ENCODE measurements at regions not wholly inside any gene's neighbourhood (a gene's known extent, or its start where the extent isn't known, plus 50 kb on each side); places are given as distances from the start of the nearest gene placed in this dataset.

- TF ChIP-seq HDGF (IDR thresholded peaks at IDR 0.05; ENCODE audit: borderline replicate concordance) (no peak), BHLHE40 (IDR thresholded peaks at IDR 0.05; ENCODE audit: borderline replicate concordance) (no peak), ELF4 (IDR thresholded peaks at IDR 0.05) (no peak), LEF1 (IDR thresholded peaks at IDR 0.05; ENCODE audit: borderline replicate concordance) (no peak), FOXK2 (IDR thresholded peaks at IDR 0.05) (no peak), SP1 (IDR thresholded peaks at IDR 0.05) (no peak)
- TF ChIP-seq, protein P1, sequence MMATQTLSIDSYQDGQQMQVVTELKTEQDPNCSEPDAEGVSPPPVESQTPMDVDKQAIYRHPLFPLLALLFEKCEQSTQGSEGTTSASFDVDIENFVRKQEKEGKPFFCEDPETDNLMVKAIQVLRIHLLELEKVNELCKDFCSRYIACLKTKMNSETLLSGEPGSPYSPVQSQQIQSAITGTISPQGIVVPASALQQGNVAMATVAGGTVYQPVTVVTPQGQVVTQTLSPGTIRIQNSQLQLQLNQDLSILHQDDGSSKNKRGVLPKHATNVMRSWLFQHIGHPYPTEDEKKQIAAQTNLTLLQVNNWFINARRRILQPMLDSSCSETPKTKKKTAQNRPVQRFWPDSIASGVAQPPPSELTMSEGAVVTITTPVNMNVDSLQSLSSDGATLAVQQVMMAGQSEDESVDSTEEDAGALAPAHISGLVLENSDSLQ (IDR thresholded peaks at IDR 0.05) = no peak
- POLR2A ChIA-PET = interaction anchor here (0.7 kb wide), 1 partner anchor 8 kb away, joined by 3 read pairs; no protein-coding TSS in a partner anchor
- no peak for DNase-seq (ENCODE audit: extremely low spot score)
- CTCF ChIA-PET = interaction anchor here (0.7 kb wide), 1 partner anchor 106 kb away, joined by 3 read pairs; no protein-coding TSS in a partner anchor
Measured at GRCh38 chr5:104361932-104362331, 799.3 kb upstream of the NUDT12 start.

- ChIA-PET CTCF (interaction anchor here (0.9 kb wide), 1 partner anchor 1097 kb away, joined by 3 read pairs; the partner anchor contains the start of gene MACIR), POLR2A (no interaction called here)
- DNase-seq (ENCODE audit: extremely low spot score) = no peak
- TF ChIP-seq ZNF384 (IDR thresholded peaks at IDR 0.05) (no peak), FOXA1 (IDR thresholded peaks at IDR 0.05) (no peak), ARNT (IDR thresholded peaks at IDR 0.05) (no peak), NFRKB (IDR thresholded peaks at IDR 0.05) (no peak), L3MBTL2 (conservative IDR thresholded peaks at IDR 0.05) (no peak), CTBP1 (IDR thresholded peaks at IDR 0.05; ENCODE audit: borderline replicate concordance) (no peak), SUZ12 (IDR thresholded peaks at IDR 0.05) (no peak), TARDBP (IDR thresholded peaks at IDR 0.05) (no peak), BHLHE40 (IDR thresholded peaks at IDR 0.05; ENCODE audit: borderline replicate concordance) (no peak), FOXK2 (IDR thresholded peaks at IDR 0.05) (no peak), SP1 (IDR thresholded peaks at IDR 0.05) (no peak)
- TF ChIP-seq, protein P1 (IDR thresholded peaks at IDR 0.05) = no peak
Measured at GRCh38 chr5:104355350-104355749, 792.8 kb upstream of the NUDT12 start.

- CTCF ChIA-PET = no interaction called here
- POLR2A ChIA-PET = interaction anchor here (1.2 kb wide), 1 partner anchor 8 kb away, joined by 3 read pairs; no protein-coding TSS in a partner anchor
- TF ChIP-seq HDGF (IDR thresholded peaks at IDR 0.05; ENCODE audit: borderline replicate concordance) (no peak), SUZ12 (IDR thresholded peaks at IDR 0.05) (no peak), FOXM1 (IDR thresholded peaks at IDR 0.05; ENCODE audit: borderline replicate concordance) (no peak), ZNF384 (IDR thresholded peaks at IDR 0.05) (no peak), NFRKB (IDR thresholded peaks at IDR 0.05) (no peak), TARDBP (IDR thresholded peaks at IDR 0.05) (no peak), L3MBTL2 (conservative IDR thresholded peaks at IDR 0.05) (no peak), BHLHE40 (IDR thresholded peaks at IDR 0.05; ENCODE audit: borderline replicate concordance) (no peak)
- no peak for DNase-seq (ENCODE audit: extremely low spot score)
Measured at GRCh38 chr5:104353371-104353770, 790.8 kb upstream of the NUDT12 start.

- CTCF ChIA-PET = no interaction called here
- POLR2A ChIA-PET = interaction anchor here (1.2 kb wide), 1 partner anchor 9 kb away, joined by 3 read pairs; no protein-coding TSS in a partner anchor
Measured at GRCh38 chr5:104352954-104353353, 790.4 kb upstream of the NUDT12 start.

DNA sequence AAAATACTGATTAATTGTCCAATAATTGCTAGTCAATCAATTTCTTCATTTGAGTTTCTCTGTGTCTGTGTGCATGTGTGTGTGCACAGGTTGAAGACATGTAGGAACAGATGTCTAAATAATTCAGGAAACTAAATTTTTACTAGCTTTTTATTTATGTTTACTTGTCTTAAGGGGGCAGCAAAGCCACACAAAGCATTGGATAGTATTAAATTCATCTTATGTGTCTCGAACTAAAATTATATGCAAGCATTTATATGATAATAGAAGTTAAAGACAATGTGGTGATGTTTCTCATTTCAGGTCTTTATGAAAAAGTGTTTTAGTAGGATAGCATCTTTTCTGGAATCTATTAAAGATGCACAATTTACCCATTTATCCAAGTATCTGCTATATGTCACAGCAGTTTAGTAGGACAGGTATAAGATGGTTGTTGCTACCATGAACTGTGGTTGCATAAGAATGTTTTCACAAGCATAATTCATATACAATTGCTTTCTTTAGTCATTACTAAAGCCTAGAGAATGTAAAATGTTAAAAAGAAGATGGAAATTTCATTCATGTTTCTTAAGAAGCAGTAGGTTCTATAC, 784.6 kb upstream of the NUDT12 start:
- DNase-seq (ENCODE audit: extremely low spot score) = no peak
- ChIA-PET CTCF (no interaction called here), POLR2A (no interaction called here)
- TF ChIP-seq ZNF384 (IDR thresholded peaks at IDR 0.05) (no peak), L3MBTL2 (conservative IDR thresholded peaks at IDR 0.05) (no peak), ARNT (IDR thresholded peaks at IDR 0.05) (no peak), FOXK2 (IDR thresholded peaks at IDR 0.05) (no peak), BHLHE40 (IDR thresholded peaks at IDR 0.05; ENCODE audit: borderline replicate concordance) (no peak), HDGF (IDR thresholded peaks at IDR 0.05; ENCODE audit: borderline replicate concordance) (no peak), TARDBP (IDR thresholded peaks at IDR 0.05) (no peak), ELF4 (IDR thresholded peaks at IDR 0.05) (no peak), FOXA1 (IDR thresholded peaks at IDR 0.05) (no peak), SUZ12 (IDR thresholded peaks at IDR 0.05) (no peak), LEF1 (IDR thresholded peaks at IDR 0.05; ENCODE audit: borderline replicate concordance) (no peak), SP1 (IDR thresholded peaks at IDR 0.05) (no peak), FOXM1 (IDR thresholded peaks at IDR 0.05; ENCODE audit: borderline replicate concordance) (no peak), CTBP1 (IDR thresholded peaks at IDR 0.05; ENCODE audit: borderline replicate concordance) (no peak), NFRKB (IDR thresholded peaks at IDR 0.05) (no peak)
- TF ChIP-seq, protein P1 (IDR thresholded peaks at IDR 0.05) = no peak

More at GRCh38 chr5:104352954-104353353, 790.4 kb upstream of the NUDT12 start:
- no peak for TF ChIP-seq HDGF (IDR thresholded peaks at IDR 0.05; ENCODE audit: borderline replicate concordance)
- TF ChIP-seq TARDBP (IDR thresholded peaks at IDR 0.05) = no peak
- TF ChIP-seq FOXA1 (IDR thresholded peaks at IDR 0.05) = no peak
- no peak for TF ChIP-seq FOXK2 (IDR thresholded peaks at IDR 0.05)
- TF ChIP-seq LEF1 (IDR thresholded peaks at IDR 0.05; ENCODE audit: borderline replicate concordance) = no peak
- no peak for TF ChIP-seq ARNT (IDR thresholded peaks at IDR 0.05)
- TF ChIP-seq SUZ12 (IDR thresholded peaks at IDR 0.05) = no peak
- no peak for TF ChIP-seq CTBP1 (IDR thresholded peaks at IDR 0.05; ENCODE audit: borderline replicate concordance)
- TF ChIP-seq FOXM1 (IDR thresholded peaks at IDR 0.05; ENCODE audit: borderline replicate concordance) = no peak
- TF ChIP-seq ZNF384 (IDR thresholded peaks at IDR 0.05) = no peak
- TF ChIP-seq BHLHE40 (IDR thresholded peaks at IDR 0.05; ENCODE audit: borderline replicate concordance) = no peak
- TF ChIP-seq L3MBTL2 (conservative IDR thresholded peaks at IDR 0.05) = no peak
- no peak for TF ChIP-seq NFRKB (IDR thresholded peaks at IDR 0.05)
- DNase-seq (ENCODE audit: extremely low spot score) = no peak

Measured in HEK293T (cell line).